Vagina (tissue), 2 donors: ENCODE measurements at regions not wholly inside any gene's neighbourhood (a gene's known extent, or its start where the extent isn't known, plus 50 kb on each side); places are given as distances from the start of the nearest gene placed in this dataset.

ENCODE experiments used
- POLR2A ChIP-seq, 2 donors: fragments of 450-650 bp; IDR thresholded peaks; one replicate each; pipeline ENCODE4 v1.6.1; 2017; ENCODE audit warnings: antibody characterized with exemption in 2 of 2, mild to moderate bottlenecking in 2 of 2, moderate library complexity in 2 of 2
- POLR2AphosphoS5 ChIP-seq, 2 donors: sonication (generic); formaldehyde crosslinking; IDR thresholded peaks; one replicate each; pipeline ENCODE4 v1.9.0; 2017; ENCODE audit warnings: antibody characterized with exemption in 2 of 2, mild to moderate bottlenecking in 2 of 2, low read depth in 1 of 2; ENCODE audit not compliant: insufficient read depth in 1 of 2
- TF ChIP-seq, protein P1 (sequence below), 3 experiments: fragments of 450-650 bp in 2 of 3; fragments of 200-600 bp in 1 of 3; sonication (generic) in 1 of 3; IDR thresholded peaks; one replicate each; pipeline ENCODE4 v1.5.1; 2017 to 2019; ENCODE audit warnings: antibody characterized with exemption in 3 of 3, mild to moderate bottlenecking in 2 of 3, moderate library complexity in 2 of 3

DNA sequence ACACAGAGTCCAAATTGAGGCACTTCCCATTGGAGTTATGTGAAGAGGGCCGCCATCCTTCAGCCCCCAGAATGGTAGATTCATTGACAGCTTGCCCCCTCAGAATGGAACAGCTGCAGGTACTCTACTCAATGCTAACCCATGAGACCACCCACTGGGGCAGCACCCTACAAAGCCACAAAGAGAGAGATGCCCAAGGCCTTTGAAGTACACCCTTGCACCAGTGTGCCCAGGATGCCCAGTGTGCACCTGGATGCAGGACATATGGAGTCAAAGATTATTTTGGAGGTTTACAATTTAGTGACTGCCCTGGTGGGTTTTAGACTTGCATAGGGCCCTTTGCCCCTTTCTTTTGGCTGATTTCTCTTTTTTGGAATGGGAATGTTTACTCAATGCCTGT, 933.9 kb downstream of the SLC16A7 start:
- no peak for TF ChIP-seq POLR2AphosphoS5 (IDR thresholded peaks at IDR 0.05; ENCODE audit: insufficient read depth in 1 of 2, low read depth in 1 of 2)
- TF ChIP-seq, protein P1, sequence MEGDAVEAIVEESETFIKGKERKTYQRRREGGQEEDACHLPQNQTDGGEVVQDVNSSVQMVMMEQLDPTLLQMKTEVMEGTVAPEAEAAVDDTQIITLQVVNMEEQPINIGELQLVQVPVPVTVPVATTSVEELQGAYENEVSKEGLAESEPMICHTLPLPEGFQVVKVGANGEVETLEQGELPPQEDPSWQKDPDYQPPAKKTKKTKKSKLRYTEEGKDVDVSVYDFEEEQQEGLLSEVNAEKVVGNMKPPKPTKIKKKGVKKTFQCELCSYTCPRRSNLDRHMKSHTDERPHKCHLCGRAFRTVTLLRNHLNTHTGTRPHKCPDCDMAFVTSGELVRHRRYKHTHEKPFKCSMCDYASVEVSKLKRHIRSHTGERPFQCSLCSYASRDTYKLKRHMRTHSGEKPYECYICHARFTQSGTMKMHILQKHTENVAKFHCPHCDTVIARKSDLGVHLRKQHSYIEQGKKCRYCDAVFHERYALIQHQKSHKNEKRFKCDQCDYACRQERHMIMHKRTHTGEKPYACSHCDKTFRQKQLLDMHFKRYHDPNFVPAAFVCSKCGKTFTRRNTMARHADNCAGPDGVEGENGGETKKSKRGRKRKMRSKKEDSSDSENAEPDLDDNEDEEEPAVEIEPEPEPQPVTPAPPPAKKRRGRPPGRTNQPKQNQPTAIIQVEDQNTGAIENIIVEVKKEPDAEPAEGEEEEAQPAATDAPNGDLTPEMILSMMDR (IDR thresholded peaks at IDR 0.05), result no peak
- TF ChIP-seq POLR2A (IDR thresholded peaks at IDR 0.05), result no peak
